K562 (cell line): ENCODE measurements at regions not wholly inside any gene's neighbourhood (a gene's known extent, or its start where the extent isn't known, plus 50 kb on each side); places are given as distances from the start of the nearest gene placed in this dataset.

Experiments
- ATAC-seq: fragments of 200-7000 bp; cut with Tn5 transposase; 3 replicates; pipeline ENCODE4 v1.9.1; 2020; ENCODE audit warnings: moderate library complexity
- BruUV-seq: library from RNA; stranded (reverse); fragments of 400-500 nt; replicated peaks from 2 replicates; lab custom pipeline; 2021; lab: Mats Ljungman, UMichigan
- CTCF ChIA-PET: fragments of 300-600 bp; formaldehyde crosslinking; extraction: SDS; loops from one replicate; lab custom pipeline; 2021; ENCODE audit warnings: low intra/inter-chr PET ratio; lab: Yijun Ruan, JAX
- POLR2A ChIA-PET: fragments of 300-600, 350-650 bp; sonication (Branson Sonifier 250); formaldehyde crosslinking; extraction: SDS; loops from one replicate; lab custom pipeline; 2021; ENCODE audit warnings: antibody characterized with exemption, inconsistent platforms; lab: Yijun Ruan, JAX
- DNase-seq, 4 experiments: peaks; one replicate each; pipeline versions ENCODE4 v3.0.0 to v3.0.0-alpha.2; 2011 to 2018; ENCODE audit warnings: low spot score in 3 of 4, mixed read lengths in 3 of 4; ENCODE audit errors: extremely low read depth in 1 of 4
- FAIRE-seq: peaks from 2 replicates; lab custom pipeline; 2011; peaks lifted over from hg19 to GRCh38; lab: Jason Lieb, UNC
- H2AFZ ChIP-seq: 2 replicates; pipeline ENCODE4 v1.6.0; 2011; ENCODE audit warnings: low read depth, low read length, control low read depth, inconsistent platforms
- H3K27ac ChIP-seq: fragments of 200-600 bp; 3 replicates; pipeline ENCODE4 v1.8.0; 2011; ENCODE audit warnings: low read depth, mild to moderate bottlenecking, control low read depth, inconsistent platforms, low read length, moderate library complexity, mixed read lengths; ENCODE audit errors: extremely low read depth
- H3K27me3 ChIP-seq, 2 experiments: fragments of 300-600 bp in 1 of 2; 2 replicates in 1 of 2; 3 replicates in 1 of 2; pipeline versions ENCODE4 v1.6.0 to v1.8.0; 2011; ENCODE audit warnings: inconsistent platforms in 2 of 2, low read length in 2 of 2, mild to moderate bottlenecking in 1 of 2, mixed read lengths in 1 of 2, moderate library complexity in 1 of 2; ENCODE audit not compliant: control insufficient read depth in 2 of 2, insufficient read depth in 2 of 2
- H3K36me3 ChIP-seq: fragments of 300-600 bp; 3 replicates; pipeline ENCODE4 v1.8.0; 2011; ENCODE audit warnings: mild to moderate bottlenecking, low read length, inconsistent platforms; ENCODE audit not compliant: control insufficient read depth, insufficient read depth
- H3K4me1 ChIP-seq, 2 experiments: fragments of 200-600 bp in 1 of 2; replicated peaks in 1 of 2; 2 replicates in 1 of 2; 3 replicates in 1 of 2; pipeline versions ENCODE4 v1.5.1 to v1.8.0; 2011; ENCODE audit warnings: inconsistent platforms in 2 of 2, low read length in 2 of 2, mild to moderate bottlenecking in 1 of 2, mixed read lengths in 1 of 2, moderate library complexity in 1 of 2; ENCODE audit not compliant: control insufficient read depth in 2 of 2, insufficient read depth in 2 of 2
- H3K4me2 ChIP-seq: 2 replicates; pipeline ENCODE4 v1.6.1; 2011; ENCODE audit warnings: low read length, control low read depth, inconsistent platforms, mixed read lengths; ENCODE audit not compliant: insufficient read depth
- H3K4me3 ChIP-seq: fragments of 200-600 bp; sonication (generic), shearing (Covaris generic); 2 replicates; pipeline ENCODE4 v1.5.1; 2016; ENCODE audit warnings: control low read depth, inconsistent platforms
- H3K79me2 ChIP-seq: fragments of 200-600 bp; 3 replicates; pipeline ENCODE4 v1.8.0; 2011; ENCODE audit warnings: low read length, inconsistent platforms; ENCODE audit not compliant: control insufficient read depth, insufficient read depth
- H3K9ac ChIP-seq, 2 experiments: 2 replicates each; pipeline versions ENCODE4 v1.6.0 to v1.6.1; 2011; ENCODE audit warnings: low read depth in 2 of 2, low read length in 2 of 2, control low read depth in 1 of 2, inconsistent platforms in 1 of 2, mild to moderate bottlenecking in 1 of 2, mixed read lengths in 1 of 2; ENCODE audit not compliant: insufficient read depth in 1 of 2
- H3K9me1 ChIP-seq: one replicate; pipeline ENCODE4 v1.6.0; 2011; ENCODE audit warnings: inconsistent platforms, mild to moderate bottlenecking, low read length, moderate library complexity; ENCODE audit not compliant: control insufficient read depth, insufficient read depth
- H3K9me3 ChIP-seq: replicated peaks from 2 replicates; pipeline ENCODE4 v1.5.1; 2011; ENCODE audit warnings: low read depth, low read length, inconsistent platforms; ENCODE audit not compliant: control insufficient read depth, insufficient read depth
- H4K20me1 ChIP-seq: replicated peaks from 2 replicates; pipeline ENCODE4 v1.6.1; 2011; ENCODE audit warnings: low read length, inconsistent platforms, mixed read lengths; ENCODE audit not compliant: control insufficient read depth, insufficient read depth
- FIP1L1 ChIP-seq: fragments of 200-400 bp; formaldehyde crosslinking; IDR thresholded peaks from 2 replicates; pipeline ENCODE4 v1.6.1; 2018; ENCODE audit warnings: mild to moderate bottlenecking, low read depth, low read length; ENCODE audit not compliant: poor library complexity, severe bottlenecking
- SMARCB1 ChIP-seq: IDR thresholded peaks from 2 replicates; pipeline ENCODE4 v1.6.1; 2011; ENCODE audit warnings: improper control_type of control experiment, low read depth; ENCODE audit not compliant: insufficient read length
- SNRNP70 ChIP-seq: fragments of 200-400 bp; formaldehyde crosslinking; optimal IDR thresholded peaks from 2 replicates; pipeline ENCODE3; 2017; ENCODE audit warnings: low read depth, low read length
- SPI1 ChIP-seq: IDR thresholded peaks from 2 replicates; pipeline ENCODE4 v1.6.1; 2011; ENCODE audit warnings: low read depth, low read length, control low read depth, borderline replicate concordance
- TEAD2 ChIP-seq: fragments of 450-650 bp; IDR thresholded peaks from 2 replicates; pipeline ENCODE4 v1.6.1; 2016; ENCODE audit warnings: missing genetic modification characterization, control low read depth, missing compliant biosample characterization
- ZFPM2 ChIP-seq: fragments of 250-450 bp; sonication (Bioruptor Pico); IDR thresholded peaks from 2 replicates; pipeline ENCODE4 v1.5.1; 2022; ENCODE audit warnings: mild to moderate bottlenecking
- ZNF174 ChIP-seq: fragments of 250-450 bp; sonication (Bioruptor Pico); IDR thresholded peaks from 2 replicates; pipeline ENCODE4 v1.4.0; 2020; ENCODE audit warnings: mild to moderate bottlenecking
- WGBS: fragments of 100-300 bp; shearing (Covaris generic); methylation state at CpG from one replicate; pipeline ENCODE4 v1.1.6; 2016; ENCODE audit warnings: low coverage, mixed read lengths; ENCODE audit not compliant: insufficient coverage; ENCODE audit errors: missing lambda C conversion rate; 5-methylcytosine and 5-hydroxymethylcytosine counted together
- in situ Hi-C: fragments of 300-500 bp; cut with MboI; formaldehyde crosslinking; loops from 4 replicates; pipeline ENCODE4 v1.15.0; 2018; ENCODE audit warnings: inconsistent platforms, mixed read lengths
- intact Hi-C: fragments of 100-400 bp; cut with micrococcal nuclease; formaldehyde crosslinking; loops from 2 replicates; pipeline ENCODE4 v1.14.2; 2022
- TF ChIP-seq, protein P1 (sequence below), 2 experiments: fragments of 150-350 bp in 1 of 2; IDR thresholded peaks; 2 replicates each; pipeline ENCODE4 v1.6.1; 2012 to 2016; ENCODE audit warnings: low read depth in 2 of 2, low read length in 2 of 2, mild to moderate bottlenecking in 1 of 2, moderate library complexity in 1 of 2

DNA sequence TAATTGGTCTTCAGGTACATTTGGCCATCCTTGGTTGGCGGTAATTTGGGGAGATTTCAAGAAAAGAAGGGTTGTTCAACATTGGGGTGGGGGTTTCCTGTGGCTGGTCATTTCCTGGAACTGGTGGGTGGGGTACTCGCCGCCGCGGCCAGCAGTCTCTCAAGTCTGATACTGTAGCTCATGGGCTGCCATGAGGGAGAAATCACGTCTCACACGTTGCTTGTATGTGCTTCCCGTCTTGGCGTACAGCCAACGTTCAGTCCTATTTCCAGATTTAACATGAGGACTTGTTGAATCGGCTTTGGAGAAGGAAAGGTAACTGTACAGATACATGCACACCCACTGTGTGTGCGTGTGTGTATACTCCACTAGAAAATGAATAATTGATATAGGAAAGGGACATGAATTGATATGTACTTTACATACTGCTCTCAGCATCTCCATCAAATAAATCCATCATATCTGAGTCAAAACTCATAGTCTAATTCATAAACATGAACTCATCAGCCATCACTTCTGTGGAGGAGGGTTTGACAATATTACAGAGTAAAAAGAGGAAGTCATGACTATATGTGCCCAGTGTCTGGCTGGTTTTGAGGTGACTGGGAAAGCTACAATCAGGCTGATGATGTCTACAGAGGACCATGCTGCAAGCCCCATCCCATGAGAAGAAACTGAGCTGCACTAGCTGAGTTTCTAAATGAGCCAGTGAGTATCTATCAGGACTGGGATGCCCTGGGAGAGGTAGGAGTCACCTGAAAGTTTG, 418.1 kb downstream of the TSHZ3 start:
- no peak overlapping the region for H3K4me2 ChIP-seq
- no peak overlapping the region for H3K27ac ChIP-seq
- 0% methylated on average over 12 of the region's 12 CpGs for WGBS
- no peaks in the 10 kb centered on the region for H3K79me2 ChIP-seq
- no peak overlapping the region for H3K4me3 ChIP-seq
- intact Hi-C loops: no loop called here
- FAIRE-seq (no peak), ATAC-seq (no peak), DNase-seq (no peak)
- CTCF ChIA-PET: no interaction called here
- H3K4me1 ChIP-seq: no peaks in the 10 kb centered on the region
- no peaks in the 10 kb centered on the region for H4K20me1 ChIP-seq
- H2AFZ ChIP-seq: no peak overlapping the region
- no TSS peak for BruUV-seq
- no peak overlapping the region for H3K9ac ChIP-seq
- TF ChIP-seq ZFPM2 (CRISPR knock-in tag): no peak
- no peak for TF ChIP-seq ZNF174 (CRISPR knock-in tag)
- TF ChIP-seq SPI1: peak; percentile 55
- no peaks in the 10 kb centered on the region for H3K9me3 ChIP-seq
- H3K36me3 ChIP-seq: no peaks in the 10 kb centered on the region
- POLR2A ChIA-PET: interaction anchor here (0.6 kb wide), 2 partner anchors 12 to 1417 kb away, joined by 3 to 4 read pairs; no protein-coding TSS in a partner anchor
- no peaks in the 10 kb centered on the region for H3K9me1 ChIP-seq
- H3K27me3 ChIP-seq: no peaks in the 10 kb centered on the region
- in situ Hi-C loops: no loop called here

DNA sequence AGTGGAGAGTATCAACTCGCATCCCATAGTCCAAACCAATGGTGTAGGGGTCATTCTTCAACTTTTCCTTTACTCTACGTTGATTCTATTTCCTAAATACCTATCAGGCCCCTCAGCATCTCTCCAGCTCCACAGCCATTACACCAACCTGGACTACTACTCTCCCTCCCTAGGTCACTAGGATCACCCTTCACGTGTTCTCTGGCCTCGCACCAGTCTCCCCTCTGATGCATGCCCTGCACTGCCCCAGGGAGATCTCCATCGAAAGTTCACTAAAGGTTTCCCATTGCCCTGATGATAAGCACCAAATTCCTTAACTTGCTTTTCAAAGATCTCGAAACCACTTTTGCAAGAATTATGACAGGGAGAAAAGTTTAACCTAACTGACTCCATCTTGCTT, 421.5 kb downstream of the TSHZ3 start:
- Histone ChIP-seq H3K79me2 (no peaks in the 10 kb centered on the region), H2AFZ (no peak overlapping the region), H3K27me3 (no peaks in the 10 kb centered on the region), H3K4me2 (no peak overlapping the region), H3K4me3 (no peak overlapping the region), H3K4me1 (no peaks in the 10 kb centered on the region; a peak in 1 of 5 replicates), H3K9me1 (no peaks in the 10 kb centered on the region), H3K9ac (no peak overlapping the region), H4K20me1 (no peaks in the 10 kb centered on the region; the same call in 1 of the 2 replicates), H3K36me3 (no peaks in the 10 kb centered on the region), H3K27ac (no peak overlapping the region), H3K9me3 (no peaks in the 10 kb centered on the region)
- WGBS: 3% methylated on average over 6 of the region's 6 CpGs
- no TSS peak for BruUV-seq
- FAIRE-seq (no peak), ATAC-seq (no peak), DNase-seq (no peak)
- POLR2A ChIA-PET: no interaction called here
- CTCF ChIA-PET: no interaction called here
- intact Hi-C loops: no loop called here
- in situ Hi-C loops: no loop called here
- no peak for TF ChIP-seq SNRNP70
- TF ChIP-seq SMARCB1: no peak
- TF ChIP-seq TEAD2 (tag): no peak
- TF ChIP-seq FIP1L1: no peak
- TF ChIP-seq, protein P1, sequence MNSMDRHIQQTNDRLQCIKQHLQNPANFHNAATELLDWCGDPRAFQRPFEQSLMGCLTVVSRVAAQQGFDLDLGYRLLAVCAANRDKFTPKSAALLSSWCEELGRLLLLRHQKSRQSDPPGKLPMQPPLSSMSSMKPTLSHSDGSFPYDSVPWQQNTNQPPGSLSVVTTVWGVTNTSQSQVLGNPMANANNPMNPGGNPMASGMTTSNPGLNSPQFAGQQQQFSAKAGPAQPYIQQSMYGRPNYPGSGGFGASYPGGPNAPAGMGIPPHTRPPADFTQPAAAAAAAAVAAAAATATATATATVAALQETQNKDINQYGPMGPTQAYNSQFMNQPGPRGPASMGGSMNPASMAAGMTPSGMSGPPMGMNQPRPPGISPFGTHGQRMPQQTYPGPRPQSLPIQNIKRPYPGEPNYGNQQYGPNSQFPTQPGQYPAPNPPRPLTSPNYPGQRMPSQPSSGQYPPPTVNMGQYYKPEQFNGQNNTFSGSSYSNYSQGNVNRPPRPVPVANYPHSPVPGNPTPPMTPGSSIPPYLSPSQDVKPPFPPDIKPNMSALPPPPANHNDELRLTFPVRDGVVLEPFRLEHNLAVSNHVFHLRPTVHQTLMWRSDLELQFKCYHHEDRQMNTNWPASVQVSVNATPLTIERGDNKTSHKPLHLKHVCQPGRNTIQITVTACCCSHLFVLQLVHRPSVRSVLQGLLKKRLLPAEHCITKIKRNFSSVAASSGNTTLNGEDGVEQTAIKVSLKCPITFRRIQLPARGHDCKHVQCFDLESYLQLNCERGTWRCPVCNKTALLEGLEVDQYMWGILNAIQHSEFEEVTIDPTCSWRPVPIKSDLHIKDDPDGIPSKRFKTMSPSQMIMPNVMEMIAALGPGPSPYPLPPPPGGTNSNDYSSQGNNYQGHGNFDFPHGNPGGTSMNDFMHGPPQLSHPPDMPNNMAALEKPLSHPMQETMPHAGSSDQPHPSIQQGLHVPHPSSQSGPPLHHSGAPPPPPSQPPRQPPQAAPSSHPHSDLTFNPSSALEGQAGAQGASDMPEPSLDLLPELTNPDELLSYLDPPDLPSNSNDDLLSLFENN (IDR thresholded peaks at IDR 0.05; ENCODE audit: low read depth in 2 of 2, low read length in 2 of 2): no peak
